ENCODE measurements at regions not wholly inside any gene's neighbourhood (a gene's known extent, or its start where the extent isn't known, plus 50 kb on each side); places are given as distances from the start of the nearest gene placed in this dataset.

DNA sequence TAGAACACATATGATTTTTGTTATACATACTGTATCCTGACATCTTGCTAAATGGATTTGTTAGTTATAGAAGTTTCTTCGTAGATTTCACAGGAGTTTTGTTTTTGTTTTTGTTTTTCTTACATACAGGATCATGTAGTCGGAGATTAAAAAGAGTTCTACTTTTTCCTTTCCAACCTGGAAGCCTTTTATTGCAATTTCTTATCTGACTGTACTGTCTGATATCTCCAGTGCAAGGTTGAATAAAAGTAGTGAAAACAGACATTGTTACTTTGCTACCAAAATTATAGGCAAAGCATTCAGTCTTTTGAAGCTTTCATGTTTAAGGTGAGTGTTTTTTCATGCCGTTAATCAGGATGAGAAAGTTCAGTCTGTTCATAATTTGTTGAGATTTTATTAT is 117.4 kb upstream of the PRSS3 start:
- TF ChIP-seq CTCF (IDR thresholded peaks at IDR 0.05; ENCODE audit: insufficient read depth, low read length, poor library complexity, severe bottlenecking), result no peak
- no peak for TF ChIP-seq EZH2phosphoT487 (conservative IDR thresholded peaks at IDR 0.05; ENCODE audit: low read length)
